ENCODE measurements at regions not wholly inside any gene's neighbourhood (a gene's known extent, or its start where the extent isn't known, plus 50 kb on each side); places are given as distances from the start of the nearest gene placed in this dataset.

DNA sequence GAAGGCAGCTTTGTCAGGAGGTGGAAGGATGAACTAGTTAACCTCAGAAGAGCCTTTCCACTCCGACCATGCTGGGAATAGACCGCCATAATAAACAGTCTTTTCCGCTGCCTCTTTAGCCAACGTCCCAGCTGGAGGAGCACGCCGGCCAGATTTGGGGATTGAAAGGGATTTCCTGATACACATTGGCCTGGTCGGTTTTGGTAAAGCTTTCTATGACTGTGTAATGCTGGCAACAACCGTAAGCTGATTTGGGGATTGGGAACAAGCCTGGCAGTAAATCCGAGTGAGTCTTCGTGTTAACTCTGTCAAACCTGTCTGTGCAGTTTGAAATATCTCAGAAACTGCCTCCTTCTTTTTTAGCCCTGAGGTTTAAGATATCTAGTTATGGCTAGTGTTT, 87.0 kb downstream of the DAD1 start:
- no peak overlapping the region for H3K27ac ChIP-seq (ENCODE audit: low read length)
- H3K4me3 ChIP-seq (ENCODE audit: low read length), result no peak overlapping the region
- H3K9me3 ChIP-seq (ENCODE audit: insufficient read depth, low read length), result no peaks in the 10 kb centered on the region
- no peaks in the 10 kb centered on the region for H3K36me3 ChIP-seq (replicated peaks; ENCODE audit: low read depth, low read length)
- H3K4me1 ChIP-seq (ENCODE audit: low read length), result peaks cover 56% of the 10 kb centered on the region
- no peak overlapping the region for H3K4me2 ChIP-seq (ENCODE audit: low read length)
- no peaks in the 10 kb centered on the region for H3K79me2 ChIP-seq (ENCODE audit: low read length)
- H4K20me1 ChIP-seq (ENCODE audit: insufficient read depth, low read length), result no peaks in the 10 kb centered on the region
- H3K9ac ChIP-seq (ENCODE audit: low read length), result no peak overlapping the region
- TF ChIP-seq EZH2phosphoT487 (IDR thresholded peaks at IDR 0.05; ENCODE audit: low read depth), result no peak
- TF ChIP-seq CTCF (IDR thresholded peaks at IDR 0.05; ENCODE audit: low read depth, low read length), result no peak
- no peaks in the 10 kb centered on the region for H3K27me3 ChIP-seq (ENCODE audit: low read depth, low read length)
- no peak overlapping the region for H2AFZ ChIP-seq (ENCODE audit: low read depth, low read length)

DNA sequence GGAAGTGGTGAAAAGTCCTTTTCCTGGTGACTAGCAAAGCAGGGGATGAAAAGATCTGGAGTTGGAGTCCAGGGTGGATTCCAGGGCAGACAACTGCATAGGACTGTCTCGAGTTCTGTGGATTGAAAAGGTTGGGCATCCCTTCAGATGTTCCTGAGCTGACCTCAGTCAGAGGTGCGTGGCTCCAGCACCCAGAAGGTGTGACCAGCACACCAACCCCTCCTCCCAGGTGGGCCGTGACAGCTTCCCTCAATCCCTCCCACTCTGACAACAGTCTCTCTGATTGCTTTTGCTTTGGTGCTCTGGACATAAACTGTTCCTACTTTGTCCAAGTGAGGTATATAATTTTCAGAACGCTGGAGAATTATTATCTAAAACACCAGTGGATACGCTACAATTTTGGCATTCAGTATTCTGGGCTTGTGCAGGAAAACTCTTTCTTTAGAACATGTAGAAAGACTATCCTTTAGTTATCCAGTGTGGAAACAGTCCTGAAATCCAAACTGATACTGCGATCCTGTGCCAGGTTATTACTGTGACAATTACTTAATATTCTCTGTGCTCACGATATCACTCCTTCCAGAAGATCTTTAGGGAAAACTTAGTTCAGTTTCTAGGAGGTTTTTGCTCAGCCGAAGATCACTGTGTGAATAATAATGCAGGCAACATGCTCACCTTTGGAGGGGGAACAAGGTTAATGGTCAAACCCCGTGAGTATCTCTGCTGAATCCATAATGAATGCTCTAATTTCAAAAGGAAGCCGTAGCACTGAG, 87.9 kb downstream of the DAD1 start:
- Histone ChIP-seq H3K4me3 (ENCODE audit: low read length) (no peak overlapping the region), H3K36me3 (replicated peaks; ENCODE audit: low read depth, low read length) (no peaks in the 10 kb centered on the region), H3K4me2 (ENCODE audit: low read length) (no peak overlapping the region), H3K9me3 (ENCODE audit: insufficient read depth, low read length) (no peaks in the 10 kb centered on the region), H3K4me1 (ENCODE audit: low read length) (peaks cover 56% of the 10 kb centered on the region), H3K27ac (ENCODE audit: low read length) (no peak overlapping the region), H3K79me2 (ENCODE audit: low read length) (no peaks in the 10 kb centered on the region), H2AFZ (ENCODE audit: low read depth, low read length) (no peak overlapping the region), H3K27me3 (ENCODE audit: low read depth, low read length) (no peaks in the 10 kb centered on the region), H3K9ac (ENCODE audit: low read length) (no peak overlapping the region), H4K20me1 (ENCODE audit: insufficient read depth, low read length) (no peaks in the 10 kb centered on the region)
- TF ChIP-seq EZH2phosphoT487 (IDR thresholded peaks at IDR 0.05; ENCODE audit: low read depth), result no peak

GRCh38 chr14:22500525-22500924, 88.5 kb downstream of the DAD1 start:
- Histone ChIP-seq H3K9ac (ENCODE audit: low read length) (no peak overlapping the region), H3K9me3 (ENCODE audit: insufficient read depth, low read length) (no peaks in the 10 kb centered on the region), H3K4me3 (ENCODE audit: low read length) (no peak overlapping the region), H4K20me1 (ENCODE audit: insufficient read depth, low read length) (no peaks in the 10 kb centered on the region), H3K36me3 (replicated peaks; ENCODE audit: low read depth, low read length) (no peaks in the 10 kb centered on the region), H3K4me1 (ENCODE audit: low read length) (peaks cover 56% of the 10 kb centered on the region), H3K4me2 (ENCODE audit: low read length) (no peak overlapping the region), H3K79me2 (ENCODE audit: low read length) (no peaks in the 10 kb centered on the region), H3K27ac (ENCODE audit: low read length) (no peak overlapping the region), H2AFZ (ENCODE audit: low read depth, low read length) (no peak overlapping the region), H3K27me3 (ENCODE audit: low read depth, low read length) (no peaks in the 10 kb centered on the region)
- no peak for TF ChIP-seq CTCF (IDR thresholded peaks at IDR 0.05; ENCODE audit: low read depth, low read length)
- TF ChIP-seq EZH2phosphoT487 (IDR thresholded peaks at IDR 0.05; ENCODE audit: low read depth), result no peak

DNA sequence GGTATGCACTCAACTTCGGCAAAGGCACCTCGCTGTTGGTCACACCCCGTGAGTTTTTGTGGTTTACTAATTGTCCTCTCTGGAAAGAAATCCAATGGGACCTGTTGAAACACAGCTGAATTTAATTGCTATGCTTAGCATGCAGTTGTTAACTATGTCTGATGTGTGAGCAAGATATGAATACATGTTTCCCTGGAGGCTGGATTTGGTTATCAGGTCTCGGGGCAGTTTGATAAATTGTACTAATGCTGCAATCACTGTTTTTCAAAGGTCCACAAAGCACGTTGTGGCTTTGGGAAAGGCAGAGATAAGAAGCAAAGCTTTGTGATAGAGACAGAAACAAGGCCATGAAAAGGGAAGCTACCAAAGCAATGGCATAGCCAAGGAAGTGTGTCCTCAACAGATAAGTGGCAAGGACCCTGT, 91.3 kb downstream of the DAD1 start:
- no peaks in the 10 kb centered on the region for H3K9me3 ChIP-seq (ENCODE audit: insufficient read depth, low read length)
- H3K4me2 ChIP-seq (ENCODE audit: low read length), result no peak overlapping the region
- H3K4me3 ChIP-seq (ENCODE audit: low read length), result no peak overlapping the region
- no peaks in the 10 kb centered on the region for H3K27me3 ChIP-seq (ENCODE audit: low read depth, low read length)
- H3K4me1 ChIP-seq (ENCODE audit: low read length), result peaks cover 75% of the 10 kb centered on the region
- no peak for TF ChIP-seq CTCF (IDR thresholded peaks at IDR 0.05; ENCODE audit: low read depth, low read length)
- no peak for TF ChIP-seq EZH2phosphoT487 (IDR thresholded peaks at IDR 0.05; ENCODE audit: low read depth)
- H3K9ac ChIP-seq (ENCODE audit: low read length), result no peak overlapping the region
- H4K20me1 ChIP-seq (ENCODE audit: insufficient read depth, low read length), result no peaks in the 10 kb centered on the region
- no peaks in the 10 kb centered on the region for H3K79me2 ChIP-seq (ENCODE audit: low read length)
- H3K36me3 ChIP-seq (replicated peaks; ENCODE audit: low read depth, low read length), result no peaks in the 10 kb centered on the region
- H2AFZ ChIP-seq (ENCODE audit: low read depth, low read length), result no peak overlapping the region
- no peak overlapping the region for H3K27ac ChIP-seq (ENCODE audit: low read length)

All from OCI-LY3 (cell line).